HFFc6 (cell line): ENCODE measurements at regions not wholly inside any gene's neighbourhood (a gene's known extent, or its start where the extent isn't known, plus 50 kb on each side); places are given as distances from the start of the nearest gene placed in this dataset.
"Not testable (repeated sequence)": the region's sequence is repeated elsewhere in the genome, so short reads cannot be mapped to it uniquely, and the experiment has no call there.

Experiments used
- DNase-seq: peaks from one replicate; pipeline ENCODE4 v3.0.0-alpha.2; 2018
- H3K27ac Mint-ChIP-seq: 2 replicates; pipeline ENCODE4 v1.8.0; 2020; ENCODE audit warnings: mild to moderate bottlenecking, mixed read lengths
- H3K27me3 Mint-ChIP-seq: 2 replicates; pipeline ENCODE4 v1.8.0; 2021; ENCODE audit warnings: mild to moderate bottlenecking, moderate library complexity, mixed read lengths; ENCODE audit not compliant: insufficient read depth
- H3K36me3 Mint-ChIP-seq: 2 replicates; pipeline ENCODE4 v1.8.0; 2021; ENCODE audit warnings: low read depth, mixed read lengths
- H3K4me1 Mint-ChIP-seq: 2 replicates; pipeline ENCODE4 v1.8.0; 2020; ENCODE audit warnings: low read depth, mixed read lengths
- H3K4me3 Mint-ChIP-seq: 2 replicates; pipeline ENCODE4 v1.8.0; 2020; ENCODE audit warnings: mild to moderate bottlenecking, moderate library complexity, mixed read lengths
- H3K9me3 Mint-ChIP-seq: 2 replicates; pipeline ENCODE4 v1.8.0; 2020; ENCODE audit warnings: mild to moderate bottlenecking, mixed read lengths
- CTCF ChIP-seq: fragments of 200-600 bp; sonication (generic); IDR thresholded peaks from 2 replicates; pipeline ENCODE4 v1.5.0; 2021; ENCODE audit warnings: antibody characterized with exemption, mild to moderate bottlenecking

GRCh38 chr2:195534971-195535370 is 122.1 kb upstream of the SLC39A10 start:
- Mint-ChIP-seq H3K36me3 (no peaks in the 10 kb centered on the region), H3K4me3 (peak overlapping the region; percentile 84; the same call in 1 of the 2 replicates), H3K4me1 (peaks cover 60% of the 10 kb centered on the region), H3K27me3 (no peaks in the 10 kb centered on the region), H3K9me3 (no peaks in the 10 kb centered on the region), H3K27ac (peak overlapping the region; percentile 97)
- no peak for TF ChIP-seq CTCF
- no peak for DNase-seq

GRCh38 chr2:195533771-195534642 is 123.0 kb upstream of the SLC39A10 start:
- peaks cover 60% of the 10 kb centered on the region for H3K4me1 Mint-ChIP-seq
- peak; percentile 90 for DNase-seq
- H3K36me3 Mint-ChIP-seq: no peaks in the 10 kb centered on the region
- peak overlapping the region; percentile 84 for H3K4me3 Mint-ChIP-seq
- H3K27me3 Mint-ChIP-seq: no peaks in the 10 kb centered on the region
- TF ChIP-seq CTCF: peak; percentile 69
- H3K27ac Mint-ChIP-seq: peak overlapping the region; percentile 97
- H3K9me3 Mint-ChIP-seq: no peaks in the 10 kb centered on the region

GRCh38 chr2:195532628-195533271 is 124.3 kb upstream of the SLC39A10 start:
- H3K9me3 Mint-ChIP-seq: no peaks in the 10 kb centered on the region
- peaks cover 60% of the 10 kb centered on the region for H3K4me1 Mint-ChIP-seq
- no peak for TF ChIP-seq CTCF
- no peaks in the 10 kb centered on the region for H3K27me3 Mint-ChIP-seq
- H3K4me3 Mint-ChIP-seq: peak overlapping the region; percentile 84
- peak; percentile 10 for DNase-seq
- peak overlapping the region; percentile 97 for H3K27ac Mint-ChIP-seq
- H3K36me3 Mint-ChIP-seq: no peaks in the 10 kb centered on the region

GRCh38 chr2:195532255-195532627 is 124.8 kb upstream of the SLC39A10 start:
- Mint-ChIP-seq H3K9me3 (no peaks in the 10 kb centered on the region), H3K27ac (peak overlapping the region; percentile 97), H3K27me3 (no peaks in the 10 kb centered on the region), H3K36me3 (no peaks in the 10 kb centered on the region), H3K4me1 (peaks cover 60% of the 10 kb centered on the region), H3K4me3 (peak overlapping the region; percentile 84)
- no peak for TF ChIP-seq CTCF
- no peak for DNase-seq

GRCh38 chr2:195531754-195532153 is 125.3 kb upstream of the SLC39A10 start:
- H3K9me3 Mint-ChIP-seq: no peaks in the 10 kb centered on the region
- no peaks in the 10 kb centered on the region for H3K36me3 Mint-ChIP-seq
- peaks cover 55% of the 10 kb centered on the region for H3K4me1 Mint-ChIP-seq
- peak overlapping the region; percentile 97 for H3K27ac Mint-ChIP-seq
- H3K27me3 Mint-ChIP-seq: no peaks in the 10 kb centered on the region
- DNase-seq: no peak
- TF ChIP-seq CTCF: no peak
- no peak overlapping the region for H3K4me3 Mint-ChIP-seq

- DNase-seq, H3K27ac Mint-ChIP-seq, H3K9me3 Mint-ChIP-seq, H3K27me3 Mint-ChIP-seq, H3K36me3 Mint-ChIP-seq, H3K4me3 Mint-ChIP-seq: not testable (repeated sequence)
- H3K4me1 Mint-ChIP-seq: peaks cover 36% of the 10 kb centered on the region
Measured at GRCh38 chr2:195523242-195523641, 133.8 kb upstream of the SLC39A10 start.
